ENCODE measurements at regions not wholly inside any gene's neighbourhood (a gene's known extent, or its start where the extent isn't known, plus 50 kb on each side); places are given as distances from the start of the nearest gene placed in this dataset.

- no peak for ATAC-seq
- Histone ChIP-seq H3K27ac (no peak overlapping the region), H3K4me3 (no peak overlapping the region), H3K36me3 (ENCODE audit: insufficient read depth in 1 of 2, low read depth in 1 of 2) (no peaks in the 10 kb centered on the region), H3K27me3 (ENCODE audit: insufficient read depth in 3 of 3, low read length in 2 of 3) (no peaks in the 10 kb centered on the region), H3K4me1 (no peaks in the 10 kb centered on the region), H3K9me3 (no peaks in the 10 kb centered on the region)
- intact Hi-C loops (cut with DNase I), result no loop called here
- 51 to 57% (median 56%) methylated on average over 4 of the region's 4 CpGs for WGBS, 3 donors
- TF ChIP-seq CTCF (IDR thresholded peaks at IDR 0.05), result no peak
- no peak for DNase-seq
These were observed 172.6 kb upstream of the BET1 start for GRCh38 chr7:94176694-94177200.

- no peaks in the 10 kb centered on the region for H3K4me1 ChIP-seq
- H3K4me3 ChIP-seq, result no peak overlapping the region
- ATAC-seq (no peak), DNase-seq (no peak)
- no peaks in the 10 kb centered on the region for H3K9me3 ChIP-seq
- no peak for TF ChIP-seq CTCF (IDR thresholded peaks at IDR 0.05)
- H3K27me3 ChIP-seq (ENCODE audit: insufficient read depth in 3 of 3, low read length in 2 of 3), result no peaks in the 10 kb centered on the region
- no peaks in the 10 kb centered on the region for H3K36me3 ChIP-seq (ENCODE audit: insufficient read depth in 1 of 2, low read depth in 1 of 2)
- intact Hi-C loops (cut with DNase I), result no loop called here
- 64 to 73% (median 68%) methylated on average over 3 of the region's 3 CpGs for WGBS, 3 donors
- no peak overlapping the region for H3K27ac ChIP-seq
These were observed 173.3 kb upstream of the BET1 start for GRCh38 chr7:94177441-94177840.

GRCh38 chr7:94178230-94178629, 174.1 kb upstream of the BET1 start:
- H3K36me3 ChIP-seq (ENCODE audit: insufficient read depth in 1 of 2, low read depth in 1 of 2), result no peaks in the 10 kb centered on the region
- TF ChIP-seq CTCF (IDR thresholded peaks at IDR 0.05), result no peak
- no peak overlapping the region for H3K4me3 ChIP-seq
- no peaks in the 10 kb centered on the region for H3K9me3 ChIP-seq
- no peaks in the 10 kb centered on the region for H3K4me1 ChIP-seq
- 84 to 88% (median 88%) methylated on average over 3 of the region's 3 CpGs for WGBS, 3 donors
- H3K27me3 ChIP-seq (ENCODE audit: insufficient read depth in 3 of 3, low read length in 2 of 3), result no peaks in the 10 kb centered on the region
- no peak for DNase-seq
- ATAC-seq, result no peak
- H3K27ac ChIP-seq, result no peak overlapping the region
- intact Hi-C loops (cut with DNase I), result no loop called here

GRCh38 chr7:94179466-94179865, 175.3 kb upstream of the BET1 start:
- H3K27ac ChIP-seq, result no peak overlapping the region
- intact Hi-C loops (cut with DNase I), result no loop called here
- no peaks in the 10 kb centered on the region for H3K4me1 ChIP-seq
- no peaks in the 10 kb centered on the region for H3K27me3 ChIP-seq (ENCODE audit: insufficient read depth in 3 of 3, low read length in 2 of 3)
- H3K9me3 ChIP-seq, result no peaks in the 10 kb centered on the region
- H3K36me3 ChIP-seq (ENCODE audit: insufficient read depth in 1 of 2, low read depth in 1 of 2), result no peaks in the 10 kb centered on the region
- ATAC-seq (no peak), DNase-seq (no peak)
- 86 to 90% (median 88%) methylated on average over 1 of the region's 1 CpG for WGBS, 3 donors
- no peak for TF ChIP-seq CTCF (IDR thresholded peaks at IDR 0.05)
- H3K4me3 ChIP-seq, result no peak overlapping the region

GRCh38 chr7:94182066-94182465, 177.9 kb upstream of the BET1 start:
- TF ChIP-seq CTCF (IDR thresholded peaks at IDR 0.05), result no peak
- Histone ChIP-seq H3K9me3 (no peaks in the 10 kb centered on the region), H3K27ac (no peak overlapping the region), H3K27me3 (ENCODE audit: insufficient read depth in 3 of 3, low read length in 2 of 3) (no peaks in the 10 kb centered on the region), H3K4me3 (no peak overlapping the region), H3K4me1 (no peaks in the 10 kb centered on the region), H3K36me3 (ENCODE audit: insufficient read depth in 1 of 2, low read depth in 1 of 2) (no peaks in the 10 kb centered on the region)
- ATAC-seq (no peak), DNase-seq (no peak)
- 63 to 79% (median 76%) methylated on average over 1 of the region's 1 CpG for WGBS, 3 donors
- intact Hi-C loops (cut with DNase I), result no loop called here

All from psoas muscle (tissue), 7 donors.